ENCODE measurements at regions not wholly inside any gene's neighbourhood (a gene's known extent, or its start where the extent isn't known, plus 50 kb on each side); places are given as distances from the start of the nearest gene placed in this dataset.

GRCh38 chr15:45855907-45856579, 221.2 kb downstream of the SQOR start:
- Mint-ChIP-seq H3K4me3 (no peak overlapping the region), H3K4me1 (no peaks in the 10 kb centered on the region), H3K36me3 (ENCODE audit: insufficient read depth in 1 of 3, low read depth in 3 of 3) (no peaks in the 10 kb centered on the region), H3K27me3 (ENCODE audit: low read depth) (no peaks in the 10 kb centered on the region), H3K9me3 (peaks cover 2 to 25% of the 10 kb centered on the region in 2 experiments; a peak in 3 of 5 replicates), H3K27ac (no peak overlapping the region)
- no CpG with 5 or more reads among the region's 4 CpGs for WGBS (ENCODE audit: extremely low coverage, insufficient read length, low lambda C conversion rate)
- H3K23me2 ChIP-seq (ENCODE audit: insufficient read length, low read depth, low read length, poor library complexity, severe bottlenecking) = no peaks in the 10 kb centered on the region
- H3K27ac ChIP-seq (ENCODE audit: insufficient read length, low read depth, low read length) = no peak overlapping the region
- H2AFZ ChIP-seq (ENCODE audit: low read length) = no peak overlapping the region
- TF ChIP-seq CTCF (conservative IDR thresholded peaks at IDR 0.05) = no peak
- no peak overlapping the region for H2BK5ac ChIP-seq (ENCODE audit: insufficient read length, low read length)
- no peak overlapping the region for H2BK15ac ChIP-seq (ENCODE audit: low read depth, low read length)
- no peak overlapping the region for H3K14ac ChIP-seq (ENCODE audit: insufficient read depth, low read length)
- DNase-seq = no peak
- no peak overlapping the region for H3K56ac ChIP-seq (ENCODE audit: insufficient read length, low read depth, low read length)
- no peak overlapping the region for H4K5ac ChIP-seq (ENCODE audit: insufficient read length, low read depth, low read length)
- no peak overlapping the region for H3K4ac ChIP-seq (ENCODE audit: low read depth, low read length)
- no peak overlapping the region for H2BK12ac ChIP-seq (ENCODE audit: insufficient read length, low read depth, low read length)
- H3K27me3 ChIP-seq (ENCODE audit: insufficient read depth, low read length) = no peaks in the 10 kb centered on the region
- H3K18ac ChIP-seq (ENCODE audit: insufficient read length, low read depth, low read length) = no peak overlapping the region
- H4K8ac ChIP-seq (replicated peaks; ENCODE audit: insufficient read length, low read depth, low read length) = no peak overlapping the region
- no peak overlapping the region for H2BK120ac ChIP-seq (ENCODE audit: low read depth, low read length, poor library complexity, severe bottlenecking)
- no peak overlapping the region for H2BK20ac ChIP-seq (ENCODE audit: low read depth, low read length, poor library complexity, severe bottlenecking)
- no peak overlapping the region for H4K91ac ChIP-seq (ENCODE audit: insufficient read length, low read depth, low read length)
- H3K9ac ChIP-seq (ENCODE audit: extremely low read depth, insufficient read length, low read length) = no peak overlapping the region
- no peaks in the 10 kb centered on the region for H4K20me1 ChIP-seq (ENCODE audit: control insufficient read depth, insufficient read depth, insufficient read length)
- H3K9me3 ChIP-seq (ENCODE audit: control insufficient read depth, low read depth, low read length) = no peaks in the 10 kb centered on the region
- H3T11ph ChIP-seq (ENCODE audit: low read length) = no peak overlapping the region
- no peak overlapping the region for H3K23ac ChIP-seq (ENCODE audit: insufficient read length, low read depth, low read length)
- no peaks in the 10 kb centered on the region for H3K79me2 ChIP-seq (ENCODE audit: insufficient read depth, low read length)
- no peak overlapping the region for H3K4me2 ChIP-seq (ENCODE audit: insufficient read depth, insufficient read length, low read length)
- no peak overlapping the region for H2AK5ac ChIP-seq (ENCODE audit: insufficient read length, low read length)
- no peaks in the 10 kb centered on the region for H3K4me1 ChIP-seq (ENCODE audit: insufficient read depth, low read length)
- no peaks in the 10 kb centered on the region for H3K79me1 ChIP-seq (ENCODE audit: insufficient read depth, low read depth, low read length, poor library complexity, severe bottlenecking)

Measured in H9 (cell line).